KBM-7 (cell line): ENCODE measurements at regions not wholly inside any gene's neighbourhood (a gene's known extent, or its start where the extent isn't known, plus 50 kb on each side); places are given as distances from the start of the nearest gene placed in this dataset.
A peak's percentile ranks its signal among the peaks of the same experiment; 100 is the strongest.
"Not testable (repeated sequence)": the region's sequence is repeated elsewhere in the genome, so short reads cannot be mapped to it uniquely, and the experiment has no call there.

Experiments
- DNase-seq: peaks from one replicate; pipeline ENCODE4 v3.0.0-alpha.2; 2015
- in situ Hi-C: fragments of 300-500 bp; cut with MboI; formaldehyde crosslinking; loops from 2 replicates; pipeline ENCODE4 v1.14.3; 2020; ENCODE audit warnings: low sequenced_read_pairs, low pct_unique_long_range_greater_than_20kb, mixed read lengths

GRCh38 chr1:30248373-30248772 lies 475.0 kb downstream of the MATN1 start:
- in situ Hi-C loops, result no loop called here

GRCh38 chr1:30244801-30245200 lies 478.6 kb downstream of the MATN1 start:
- in situ Hi-C loops, result no loop called here
- DNase-seq, result no peak

More at GRCh38 chr1:30248373-30248772, 475.0 kb downstream of the MATN1 start:
- DNase-seq, result no peak

GRCh38 chr1:30242722-30243457 lies 480.5 kb downstream of the MATN1 start:
- in situ Hi-C loops, result no loop called here
- no peak for DNase-seq

- no peak for DNase-seq
- in situ Hi-C loops, result no loop called here
Measured at GRCh38 chr1:30242168-30242567, 481.2 kb downstream of the MATN1 start.

- in situ Hi-C loops, result no loop called here
- no peak for DNase-seq
Measured at GRCh38 chr1:30241681-30242080, 481.7 kb downstream of the MATN1 start.

GRCh38 chr1:30234091-30234490 lies 489.3 kb downstream of the MATN1 start:
- in situ Hi-C loops, result no loop called here
- no peak for DNase-seq

- in situ Hi-C loops, result no loop called here
- peak; percentile 18 for DNase-seq
Measured at GRCh38 chr1:30232288-30232899, 491.0 kb downstream of the MATN1 start.

GRCh38 chr1:30229960-30230359 lies 493.4 kb downstream of the MATN1 start:
- in situ Hi-C loops, result no loop called here
- DNase-seq, result no peak

GRCh38 chr1:30229557-30229956 lies 493.8 kb downstream of the MATN1 start:
- in situ Hi-C loops, result no loop called here
- DNase-seq, result no peak

- no peak for DNase-seq
- in situ Hi-C loops, result no loop called here
Measured at GRCh38 chr1:30226648-30227047, 496.7 kb downstream of the MATN1 start.

GRCh38 chr1:30225357-30225756 lies 498.0 kb downstream of the MATN1 start:
- no peak for DNase-seq
- in situ Hi-C loops, result no loop called here

- DNase-seq, result no peak
- in situ Hi-C loops, result no loop called here
Measured at GRCh38 chr1:30219675-30220074, 503.7 kb downstream of the MATN1 start.

- no peak for DNase-seq
- in situ Hi-C loops, result no loop called here
Measured at GRCh38 chr1:30218438-30218837, 504.9 kb downstream of the MATN1 start.

GRCh38 chr1:30216602-30217001 lies 506.8 kb downstream of the MATN1 start:
- DNase-seq, result no peak
- in situ Hi-C loops, result no loop called here

- no peak for DNase-seq
- in situ Hi-C loops, result no loop called here
Measured at GRCh38 chr1:30213936-30214335, 509.4 kb downstream of the MATN1 start.

GRCh38 chr1:30207962-30208361 lies 515.4 kb downstream of the MATN1 start:
- in situ Hi-C loops, DNase-seq: not testable (repeated sequence)

GRCh38 chr1:30206631-30207030 lies 516.8 kb downstream of the MATN1 start:
- in situ Hi-C loops, result not testable (repeated sequence)

GRCh38 chr1:30204916-30205315 lies 518.5 kb downstream of the MATN1 start:
- in situ Hi-C loops, DNase-seq: not testable (repeated sequence)

More at GRCh38 chr1:30206631-30207030, 516.8 kb downstream of the MATN1 start:
- DNase-seq, result not testable (repeated sequence)

GRCh38 chr1:30201015-30201414 lies 522.4 kb downstream of the MATN1 start:
- no peak for DNase-seq
- in situ Hi-C loops, result no loop called here

GRCh38 chr1:30200161-30200560 lies 523.2 kb downstream of the MATN1 start:
- in situ Hi-C loops, result no loop called here
- no peak for DNase-seq

- DNase-seq, result no peak
- in situ Hi-C loops, result no loop called here
Measured at GRCh38 chr1:30199563-30199962, 523.8 kb downstream of the MATN1 start.
